Thymus (tissue), 11 donors: ENCODE measurements at regions not wholly inside any gene's neighbourhood (a gene's known extent, or its start where the extent isn't known, plus 50 kb on each side); places are given as distances from the start of the nearest gene placed in this dataset.

Source experiments
- DNase-seq, 9 donors: peaks; one replicate each; pipeline ENCODE4 v3.0.0-alpha.2; 2013; ENCODE audit warnings: low spot score in 9 of 9, low read depth in 6 of 9, missing footprints in 1 of 9
- H3K27ac ChIP-seq, 2 donors: one replicate each; pipeline ENCODE4 v1.5.1; 2013; ENCODE audit warnings: control low read depth in 1 of 2, low read depth in 1 of 2, low read length in 1 of 2, mild to moderate bottlenecking in 1 of 2, moderate library complexity in 1 of 2
- H3K27me3 ChIP-seq, 2 donors: one replicate each; pipeline ENCODE4 v1.5.1; 2013; ENCODE audit warnings: low read length in 1 of 2; ENCODE audit not compliant: control insufficient read depth in 2 of 2, insufficient read depth in 1 of 2
- H3K36me3 ChIP-seq, 2 donors: one replicate each; pipeline ENCODE4 v1.5.1; 2013; ENCODE audit warnings: low read length in 1 of 2, mild to moderate bottlenecking in 1 of 2, moderate library complexity in 1 of 2; ENCODE audit not compliant: control insufficient read depth in 2 of 2, insufficient read depth in 2 of 2
- H3K4me1 ChIP-seq, 2 donors: one replicate each; pipeline ENCODE4 v1.5.1; 2013; ENCODE audit warnings: low read length in 2 of 2; ENCODE audit not compliant: control insufficient read depth in 2 of 2, insufficient read depth in 2 of 2
- H3K4me3 ChIP-seq, 2 donors: one replicate each; pipeline ENCODE4 v1.5.1; 2013; ENCODE audit warnings: low read length in 2 of 2, control low read depth in 1 of 2, mild to moderate bottlenecking in 1 of 2
- H3K9me3 ChIP-seq, 2 donors: one replicate each; pipeline ENCODE4 v1.5.1; 2013; ENCODE audit warnings: low read length in 1 of 2, mild to moderate bottlenecking in 1 of 2; ENCODE audit not compliant: control insufficient read depth in 2 of 2, insufficient read depth in 1 of 2
- WGBS: extraction: QIAGEN DNeasy Blood & Tissue Kit; methylation state at CpG from one replicate; pipeline ENCODE4 v1.1.7; 2013; 5-methylcytosine and 5-hydroxymethylcytosine counted together
- donor health status: healthy.

DNA sequence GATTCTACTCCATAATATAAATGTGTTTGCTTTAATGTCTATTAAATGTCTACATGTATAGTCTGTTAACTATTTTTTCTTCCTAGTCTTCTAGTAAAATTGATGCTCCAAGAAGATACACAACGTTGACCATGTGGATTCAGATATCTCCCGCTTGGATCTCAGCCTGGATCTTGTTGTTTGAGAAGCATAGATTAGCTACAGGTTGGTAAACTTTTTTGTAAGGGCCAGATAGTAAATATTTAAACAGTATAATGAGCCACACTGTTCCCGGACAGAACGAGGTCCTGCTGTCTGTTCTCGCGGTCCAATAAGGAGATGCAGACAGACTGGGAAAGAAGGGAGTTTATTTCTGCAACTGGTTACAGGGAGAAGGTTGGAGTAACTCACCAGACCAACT is 86.2 kb upstream of the IL12B start:
- 96% methylated on average over 6 of the region's 6 CpGs for WGBS
- no peaks in the 10 kb centered on the region for H3K36me3 ChIP-seq
- no peaks in the 10 kb centered on the region for H3K9me3 ChIP-seq
- H3K4me3 ChIP-seq = no peak overlapping the region
- no peak overlapping the region for H3K27ac ChIP-seq
- no peaks in the 10 kb centered on the region for H3K27me3 ChIP-seq
- H3K4me1 ChIP-seq = peaks cover 0 to 4% of the 10 kb centered on the region in 2 donors
- no peak for DNase-seq

GRCh38 chr5:159417170-159417569 is 86.9 kb upstream of the IL12B start:
- no peaks in the 10 kb centered on the region for H3K27me3 ChIP-seq
- no peak overlapping the region for H3K4me3 ChIP-seq
- H3K36me3 ChIP-seq = no peaks in the 10 kb centered on the region
- WGBS = 95% methylated on average over 4 of the region's 4 CpGs
- H3K27ac ChIP-seq = no peak overlapping the region
- no peaks in the 10 kb centered on the region for H3K9me3 ChIP-seq
- H3K4me1 ChIP-seq = peaks cover 0 to 4% of the 10 kb centered on the region in 2 donors
- DNase-seq = no peak

GRCh38 chr5:159419576-159419975 is 89.3 kb upstream of the IL12B start:
- Histone ChIP-seq H3K27me3 (no peaks in the 10 kb centered on the region), H3K4me1 (no peaks in the 10 kb centered on the region), H3K9me3 (no peaks in the 10 kb centered on the region), H3K4me3 (no peak overlapping the region), H3K36me3 (no peaks in the 10 kb centered on the region), H3K27ac (no peak overlapping the region)
- 82% methylated on average over 5 of the region's 5 CpGs for WGBS
- DNase-seq = no peak

DNA sequence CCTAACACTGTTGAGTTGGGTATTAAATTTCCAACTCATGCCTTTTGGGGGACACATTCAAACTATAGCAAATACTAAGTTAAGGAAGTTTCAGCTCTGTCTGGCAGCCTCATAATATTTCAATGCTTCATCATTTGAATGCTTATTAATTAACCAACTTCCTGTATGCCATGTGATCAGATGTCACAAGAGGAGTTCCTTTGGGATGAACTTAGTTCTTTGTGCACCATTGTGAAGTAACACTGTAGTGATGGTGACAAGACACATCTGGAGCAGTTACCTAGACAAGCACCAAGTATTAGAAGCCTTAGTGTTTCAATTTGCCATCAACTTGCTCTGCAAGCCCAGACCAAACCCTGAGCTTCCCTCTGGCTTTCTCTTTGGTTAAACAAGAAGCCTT is 90.7 kb upstream of the IL12B start:
- H3K36me3 ChIP-seq = no peaks in the 10 kb centered on the region
- H3K27ac ChIP-seq = no peak overlapping the region
- H3K27me3 ChIP-seq = no peaks in the 10 kb centered on the region
- H3K4me3 ChIP-seq = no peak overlapping the region
- no peaks in the 10 kb centered on the region for H3K4me1 ChIP-seq
- DNase-seq = no peak
- no peaks in the 10 kb centered on the region for H3K9me3 ChIP-seq

DNA sequence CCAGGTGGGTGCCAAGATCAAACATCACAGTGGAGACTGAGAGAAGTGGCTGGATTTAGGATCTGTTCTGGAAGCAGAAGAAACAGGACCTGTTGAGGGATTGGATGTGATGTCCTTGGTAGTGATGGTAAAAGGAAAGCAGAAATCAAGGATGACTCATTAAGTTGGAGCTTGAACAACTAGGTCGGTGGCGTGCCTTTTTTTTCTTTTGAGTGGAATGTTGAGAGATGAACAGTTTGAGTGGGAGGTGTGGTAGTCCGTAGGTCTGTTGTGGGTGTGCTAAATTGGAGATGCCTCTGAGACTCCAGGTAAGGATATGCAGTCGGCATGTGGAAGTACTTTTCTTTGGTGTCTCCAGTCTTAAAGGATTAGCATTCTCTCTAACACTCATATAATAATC is 92.1 kb upstream of the IL12B start:
- Histone ChIP-seq H3K4me1 (no peaks in the 10 kb centered on the region), H3K4me3 (no peak overlapping the region), H3K27me3 (no peaks in the 10 kb centered on the region), H3K27ac (no peak overlapping the region), H3K36me3 (no peaks in the 10 kb centered on the region), H3K9me3 (no peaks in the 10 kb centered on the region)
- WGBS = 93% methylated on average over 4 of the region's 4 CpGs
- no peak for DNase-seq

DNA sequence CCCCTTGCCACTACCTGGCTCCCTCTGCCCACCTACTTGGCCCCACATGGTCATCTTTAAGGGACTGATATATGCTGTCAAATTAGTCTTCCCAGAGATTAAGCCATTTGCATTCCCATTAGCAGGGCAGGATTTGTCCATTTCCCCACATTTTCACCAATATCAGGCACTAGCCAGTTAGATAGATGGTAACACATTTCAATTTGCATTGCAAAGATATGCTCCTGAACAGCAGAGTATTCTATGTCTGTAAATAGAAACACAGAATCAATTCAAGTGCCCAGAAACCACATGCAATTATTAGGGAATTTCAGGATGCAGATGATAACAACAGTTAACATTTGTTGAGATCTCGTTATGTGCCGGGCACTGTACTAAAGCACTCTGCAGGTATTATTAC is 92.6 kb upstream of the IL12B start:
- DNase-seq = no peak
- 100% methylated on average over 2 of the region's 2 CpGs for WGBS
- no peaks in the 10 kb centered on the region for H3K36me3 ChIP-seq
- no peak overlapping the region for H3K4me3 ChIP-seq
- no peak overlapping the region for H3K27ac ChIP-seq
- H3K9me3 ChIP-seq = no peaks in the 10 kb centered on the region
- H3K27me3 ChIP-seq = no peaks in the 10 kb centered on the region
- no peaks in the 10 kb centered on the region for H3K4me1 ChIP-seq

DNA sequence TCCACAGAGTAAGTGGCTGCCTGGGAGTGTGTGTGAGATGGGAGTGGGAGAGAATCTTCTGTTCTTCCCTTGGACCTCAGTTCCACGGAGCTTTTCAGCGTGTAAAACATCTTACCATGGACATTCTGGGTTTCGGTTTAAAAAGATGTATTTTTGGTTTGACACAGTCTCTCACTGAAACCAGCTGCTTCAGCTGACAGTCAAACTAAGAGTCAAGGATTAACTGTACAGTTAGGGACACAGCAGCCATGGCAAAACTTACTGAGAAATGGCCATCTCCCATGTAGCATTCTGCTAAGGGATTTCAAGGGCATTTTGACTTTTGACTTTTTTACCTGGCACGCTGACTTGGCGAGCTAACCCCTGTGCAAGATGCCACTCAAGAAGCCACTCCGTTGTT is 93.8 kb upstream of the IL12B start:
- no peak for DNase-seq
- Histone ChIP-seq H3K36me3 (no peaks in the 10 kb centered on the region), H3K4me1 (no peaks in the 10 kb centered on the region), H3K9me3 (no peaks in the 10 kb centered on the region), H3K27ac (no peak overlapping the region), H3K27me3 (no peaks in the 10 kb centered on the region), H3K4me3 (no peak overlapping the region)
- WGBS = 97% methylated on average over 6 of the region's 6 CpGs

- DNase-seq = no peak
- Histone ChIP-seq H3K4me1 (no peaks in the 10 kb centered on the region), H3K9me3 (no peaks in the 10 kb centered on the region), H3K27ac (no peak overlapping the region), H3K36me3 (no peaks in the 10 kb centered on the region), H3K27me3 (no peaks in the 10 kb centered on the region), H3K4me3 (no peak overlapping the region)
- WGBS = 99% methylated on average over 3 of the region's 3 CpGs
Measured at GRCh38 chr5:159426694-159427093, 96.4 kb upstream of the IL12B start.

GRCh38 chr5:159427180-159428012 is 97.1 kb upstream of the IL12B start:
- no peak overlapping the region for H3K27ac ChIP-seq
- WGBS = 78% methylated on average over 7 of the region's 7 CpGs
- H3K4me1 ChIP-seq = no peaks in the 10 kb centered on the region
- no peaks in the 10 kb centered on the region for H3K27me3 ChIP-seq
- H3K9me3 ChIP-seq = no peaks in the 10 kb centered on the region
- peak in 1 of 9 donors; percentile 28 for DNase-seq
- H3K36me3 ChIP-seq = no peaks in the 10 kb centered on the region
- H3K4me3 ChIP-seq = no peak overlapping the region
